KMS-11 (cell line): ENCODE measurements at regions not wholly inside any gene's neighbourhood (a gene's known extent, or its start where the extent isn't known, plus 50 kb on each side); places are given as distances from the start of the nearest gene placed in this dataset.
"Not testable (repeated sequence)": the region's sequence is repeated elsewhere in the genome, so short reads cannot be mapped to it uniquely, and the experiment has no call there.

Experiments
- H2AFZ ChIP-seq: fragments of 200-600 bp; sonication (generic); 2 replicates; pipeline ENCODE4 v1.6.1; 2016; ENCODE audit warnings: antibody characterized with exemption, mixed run types, low read depth
- H3K27ac ChIP-seq: fragments of 200-600 bp; sonication (generic); 2 replicates; pipeline ENCODE4 v1.6.1; 2016; ENCODE audit warnings: mild to moderate bottlenecking, mixed run types
- H3K27me3 ChIP-seq: fragments of 200-600 bp; sonication (generic); 2 replicates; pipeline ENCODE4 v1.6.1; 2017; ENCODE audit warnings: mild to moderate bottlenecking, low read depth, mixed run types, moderate library complexity; ENCODE audit not compliant: insufficient read depth
- H3K36me3 ChIP-seq: fragments of 200-600 bp; sonication (generic); 2 replicates; pipeline ENCODE4 v1.6.1; 2017; ENCODE audit warnings: mild to moderate bottlenecking, mixed run types; ENCODE audit not compliant: insufficient read depth
- H3K4me1 ChIP-seq: fragments of 200-600 bp; sonication (generic); 2 replicates; pipeline ENCODE4 v1.6.1; 2016; ENCODE audit warnings: mild to moderate bottlenecking, low read depth, mixed run types; ENCODE audit not compliant: poor library complexity, severe bottlenecking
- H3K4me2 ChIP-seq: fragments of 200-600 bp; sonication (generic); 2 replicates; pipeline ENCODE4 v1.7.0; 2016; ENCODE audit warnings: mild to moderate bottlenecking, mixed run types
- H3K4me3 ChIP-seq: fragments of 200-600 bp; sonication (generic); IDR thresholded peaks from 2 replicates; pipeline ENCODE4 v1.6.1; 2017; ENCODE audit warnings: low read depth, low read length, mixed read lengths; ENCODE audit not compliant: insufficient read depth
- H3K79me2 ChIP-seq: fragments of 200-600 bp; sonication (generic); 2 replicates; pipeline ENCODE4 v1.6.1; 2016; ENCODE audit warnings: low read depth, mixed run types; ENCODE audit not compliant: insufficient read depth
- H3K9ac ChIP-seq: fragments of 200-600 bp; sonication (generic); 2 replicates; pipeline ENCODE4 v1.6.1; 2016; ENCODE audit warnings: mild to moderate bottlenecking, mixed run types
- H4K20me1 ChIP-seq: fragments of 200-600 bp; sonication (generic); 2 replicates; pipeline ENCODE4 v1.6.1; 2016; ENCODE audit warnings: mild to moderate bottlenecking, mixed run types; ENCODE audit not compliant: insufficient read depth
- TF ChIP-seq, protein P1 (sequence below): fragments of 200-600 bp; sonication (generic); conservative IDR thresholded peaks from 2 replicates; pipeline ENCODE4 v1.6.1; 2017; ENCODE audit warnings: low read depth, mild to moderate bottlenecking, antibody characterized with exemption, low read length, moderate library complexity, mixed read lengths

DNA sequence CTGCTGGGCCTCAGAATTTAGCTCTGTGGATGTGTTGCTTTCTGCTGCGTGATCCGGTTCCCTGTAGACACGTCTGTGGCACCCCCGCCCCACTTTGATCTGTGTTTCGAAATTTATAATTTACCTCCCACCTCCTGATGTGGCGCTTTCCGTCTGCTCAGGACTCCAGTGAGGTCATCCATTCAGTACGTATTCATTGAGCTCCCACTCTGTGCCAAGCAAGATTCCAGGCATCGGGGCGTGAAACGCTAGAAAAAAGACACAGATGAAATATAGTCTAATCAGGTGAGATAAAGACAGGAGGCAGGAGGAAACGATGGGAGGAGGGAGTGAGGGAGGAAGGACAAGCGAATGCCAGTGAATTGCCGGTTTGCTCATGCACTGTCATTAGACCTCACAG lies 431.9 kb upstream of the SULF2 start:
- Histone ChIP-seq H3K79me2 (no peaks in the 10 kb centered on the region), H3K36me3 (no peaks in the 10 kb centered on the region), H3K4me3 (no peak overlapping the region), H3K27me3 (peaks cover 15% of the 10 kb centered on the region; the same call in 1 of the 2 replicates), H4K20me1 (no peaks in the 10 kb centered on the region), H3K9ac (no peak overlapping the region), H3K4me1 (no peaks in the 10 kb centered on the region), H2AFZ (no peak overlapping the region), H3K4me2 (no peak overlapping the region), H3K27ac (no peak overlapping the region)
- TF ChIP-seq, protein P1, sequence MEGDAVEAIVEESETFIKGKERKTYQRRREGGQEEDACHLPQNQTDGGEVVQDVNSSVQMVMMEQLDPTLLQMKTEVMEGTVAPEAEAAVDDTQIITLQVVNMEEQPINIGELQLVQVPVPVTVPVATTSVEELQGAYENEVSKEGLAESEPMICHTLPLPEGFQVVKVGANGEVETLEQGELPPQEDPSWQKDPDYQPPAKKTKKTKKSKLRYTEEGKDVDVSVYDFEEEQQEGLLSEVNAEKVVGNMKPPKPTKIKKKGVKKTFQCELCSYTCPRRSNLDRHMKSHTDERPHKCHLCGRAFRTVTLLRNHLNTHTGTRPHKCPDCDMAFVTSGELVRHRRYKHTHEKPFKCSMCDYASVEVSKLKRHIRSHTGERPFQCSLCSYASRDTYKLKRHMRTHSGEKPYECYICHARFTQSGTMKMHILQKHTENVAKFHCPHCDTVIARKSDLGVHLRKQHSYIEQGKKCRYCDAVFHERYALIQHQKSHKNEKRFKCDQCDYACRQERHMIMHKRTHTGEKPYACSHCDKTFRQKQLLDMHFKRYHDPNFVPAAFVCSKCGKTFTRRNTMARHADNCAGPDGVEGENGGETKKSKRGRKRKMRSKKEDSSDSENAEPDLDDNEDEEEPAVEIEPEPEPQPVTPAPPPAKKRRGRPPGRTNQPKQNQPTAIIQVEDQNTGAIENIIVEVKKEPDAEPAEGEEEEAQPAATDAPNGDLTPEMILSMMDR, result no peak

DNA sequence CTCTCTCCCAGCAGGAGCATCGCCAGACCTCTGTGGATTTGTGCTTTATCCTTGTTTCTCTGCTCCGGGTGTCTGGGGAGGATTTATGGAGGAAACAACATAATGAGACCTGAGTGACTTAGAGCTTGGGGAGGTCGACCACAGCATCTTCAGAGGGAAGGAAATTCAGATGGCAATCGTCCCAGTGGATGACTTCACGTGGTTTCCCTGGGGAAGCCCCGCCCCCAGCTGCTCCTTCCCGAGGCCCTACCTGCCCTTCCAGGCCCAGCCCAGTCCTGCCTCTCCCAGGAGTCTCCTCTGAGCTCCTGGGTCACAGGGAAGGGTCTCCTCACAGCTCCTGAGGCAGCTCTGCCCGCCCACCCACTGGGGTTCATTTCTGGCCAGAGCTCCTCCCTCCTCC lies 430.3 kb upstream of the SULF2 start:
- H2AFZ ChIP-seq, result no peak overlapping the region
- H3K4me2 ChIP-seq, result no peak overlapping the region
- H3K4me3 ChIP-seq, result no peak overlapping the region
- TF ChIP-seq, protein P1, result no peak
- H3K4me1 ChIP-seq, result no peaks in the 10 kb centered on the region
- no peaks in the 10 kb centered on the region for H3K79me2 ChIP-seq
- H3K36me3 ChIP-seq, result no peaks in the 10 kb centered on the region
- H3K27me3 ChIP-seq, result peaks cover 20% of the 10 kb centered on the region; the same call in 1 of the 2 replicates
- no peaks in the 10 kb centered on the region for H4K20me1 ChIP-seq
- H3K27ac ChIP-seq, result no peak overlapping the region
- no peak overlapping the region for H3K9ac ChIP-seq

- no peaks in the 10 kb centered on the region for H3K79me2 ChIP-seq
- no peak overlapping the region for H3K4me2 ChIP-seq
- H3K4me1 ChIP-seq, result no peaks in the 10 kb centered on the region
- H3K27me3 ChIP-seq, result peaks cover 23% of the 10 kb centered on the region; the same call in 1 of the 2 replicates
- no peaks in the 10 kb centered on the region for H4K20me1 ChIP-seq
- TF ChIP-seq, protein P1, result no peak
- no peak overlapping the region for H3K4me3 ChIP-seq
- H2AFZ ChIP-seq, result no peak overlapping the region
- no peak overlapping the region for H3K27ac ChIP-seq
- H3K36me3 ChIP-seq, result no peaks in the 10 kb centered on the region
- no peak overlapping the region for H3K9ac ChIP-seq
Measured at GRCh38 chr20:48214601-48215000, 429.3 kb upstream of the SULF2 start.

DNA sequence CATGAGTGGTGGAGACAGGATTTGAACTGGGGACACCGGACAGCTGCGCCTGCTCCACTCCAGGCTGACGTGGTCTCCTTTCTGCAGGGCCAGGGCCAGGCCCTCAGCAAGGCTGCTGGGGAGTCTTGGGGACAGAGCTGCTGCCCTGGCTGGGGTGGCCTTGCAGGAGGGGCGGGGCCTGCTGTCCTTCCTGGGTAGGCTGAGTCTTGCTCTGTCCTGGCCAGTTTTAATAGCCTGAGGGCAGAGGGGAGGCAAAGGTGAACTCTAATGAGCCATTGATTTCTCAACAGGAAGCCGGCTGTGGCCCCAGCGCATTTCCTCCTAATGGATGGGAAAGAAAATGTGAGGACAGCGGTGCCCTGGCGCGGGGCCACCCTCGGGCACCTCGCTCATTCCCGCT lies 428.4 kb upstream of the SULF2 start:
- not testable (repeated sequence) for H3K9ac ChIP-seq, H3K4me1 ChIP-seq, H3K79me2 ChIP-seq, H4K20me1 ChIP-seq, H3K4me3 ChIP-seq, H3K27ac ChIP-seq, H2AFZ ChIP-seq, H3K4me2 ChIP-seq, H3K36me3 ChIP-seq
- H3K27me3 ChIP-seq, result peaks cover 23% of the 10 kb centered on the region; the same call in 1 of the 2 replicates

GRCh38 chr20:48212806-48213509 lies 427.7 kb upstream of the SULF2 start:
- TF ChIP-seq, protein P1, result no peak
- no peak overlapping the region for H3K27ac ChIP-seq

More at GRCh38 chr20:48212806-48213509, 427.7 kb upstream of the SULF2 start:
- no peak overlapping the region for H2AFZ ChIP-seq
- H3K79me2 ChIP-seq, result no peaks in the 10 kb centered on the region
- no peaks in the 10 kb centered on the region for H3K36me3 ChIP-seq
- no peak overlapping the region for H3K9ac ChIP-seq
- no peak overlapping the region for H3K4me2 ChIP-seq
- no peaks in the 10 kb centered on the region for H4K20me1 ChIP-seq
- H3K27me3 ChIP-seq, result peaks cover 20% of the 10 kb centered on the region; the same call in 1 of the 2 replicates
- no peak overlapping the region for H3K4me3 ChIP-seq
- no peaks in the 10 kb centered on the region for H3K4me1 ChIP-seq
